GM23338 (cell line): ENCODE measurements at regions not wholly inside any gene's neighbourhood (a gene's known extent, or its start where the extent isn't known, plus 50 kb on each side); places are given as distances from the start of the nearest gene placed in this dataset.

Experiments used
- ATAC-seq: fragments of 200-7000 bp; cut with Tn5 transposase; 3 replicates; pipeline ENCODE4 v1.9.1; 2020
- DNase-seq: peaks from one replicate; pipeline ENCODE4 v3.0.0-alpha.2; 2015; ENCODE audit warnings: low spot score
- H2AFZ ChIP-seq: fragments of 200-600 bp; sonication (generic); 2 replicates; pipeline ENCODE4 v1.8.0; 2016; ENCODE audit warnings: antibody characterized with exemption, mild to moderate bottlenecking, moderate library complexity
- H3F3A ChIP-seq: fragments of 200-600 bp; sonication (generic); replicated peaks from 2 replicates; pipeline ENCODE4 v1.8.0; 2017; ENCODE audit warnings: antibody characterized with exemption, mixed run types, low read depth
- H3K27ac ChIP-seq: fragments of 200-600 bp; sonication (generic); 2 replicates; pipeline ENCODE4 v1.6.1; 2016; ENCODE audit warnings: low read depth
- H3K27me3 ChIP-seq: fragments of 200-600 bp; sonication (generic); 2 replicates; pipeline ENCODE4 v1.8.0; 2016; ENCODE audit warnings: mild to moderate bottlenecking, mixed run types, moderate library complexity; ENCODE audit not compliant: insufficient read depth
- H3K36me3 ChIP-seq: fragments of 200-600 bp; sonication (generic); 2 replicates; pipeline ENCODE4 v1.8.0; 2016; ENCODE audit warnings: mild to moderate bottlenecking; ENCODE audit not compliant: insufficient read depth
- H3K4me1 ChIP-seq: fragments of 200-600 bp; sonication (generic); 2 replicates; pipeline ENCODE4 v1.8.0; 2016; ENCODE audit warnings: mild to moderate bottlenecking, moderate library complexity; ENCODE audit not compliant: insufficient read depth
- H3K4me2 ChIP-seq: fragments of 200-600 bp; sonication (generic); 2 replicates; pipeline ENCODE4 v1.7.1; 2017; ENCODE audit warnings: mixed run types
- H3K4me3 ChIP-seq: fragments of 200-600 bp; sonication (generic); 2 replicates; pipeline ENCODE4 v1.6.1; 2016; ENCODE audit warnings: mixed run types
- H3K79me2 ChIP-seq: fragments of 200-600 bp; sonication (generic); replicated peaks from 2 replicates; pipeline ENCODE4 v1.8.0; 2017; ENCODE audit warnings: mild to moderate bottlenecking; ENCODE audit not compliant: insufficient read depth
- H3K9me2 ChIP-seq: fragments of 200-600 bp; sonication (generic); 2 replicates; pipeline ENCODE4 v1.8.0; 2017; ENCODE audit not compliant: insufficient read depth
- H4K20me1 ChIP-seq: fragments of 200-600 bp; sonication (generic); replicated peaks from 2 replicates; pipeline ENCODE4 v1.8.0; 2017; ENCODE audit warnings: mild to moderate bottlenecking; ENCODE audit not compliant: insufficient read depth
- H3K27ac Mint-ChIP-seq: 2 replicates; pipeline ENCODE4 v1.8.0; 2020; ENCODE audit warnings: inconsistent platforms, mild to moderate bottlenecking, moderate library complexity, mixed read lengths
- H3K27me3 Mint-ChIP-seq: 3 replicates; pipeline ENCODE4 v1.8.0; 2022; ENCODE audit warnings: low read depth, mild to moderate bottlenecking, moderate library complexity, mixed read lengths, inconsistent platforms; ENCODE audit not compliant: insufficient read depth, poor library complexity
- H3K36me3 Mint-ChIP-seq: 3 replicates; pipeline ENCODE4 v1.8.0; 2021; ENCODE audit warnings: low read depth, mild to moderate bottlenecking, inconsistent platforms, moderate library complexity, mixed read lengths
- H3K4me1 Mint-ChIP-seq: 3 replicates; pipeline ENCODE4 v1.8.0; 2020; ENCODE audit warnings: mild to moderate bottlenecking, inconsistent platforms, mixed read lengths
- H3K4me3 Mint-ChIP-seq: 3 replicates; pipeline ENCODE4 v1.8.0; 2021; ENCODE audit warnings: moderate library complexity, mild to moderate bottlenecking, inconsistent platforms, mixed read lengths
- H3K9me3 Mint-ChIP-seq: 3 replicates; pipeline ENCODE4 v1.8.0; 2020; ENCODE audit warnings: moderate library complexity, mild to moderate bottlenecking, inconsistent platforms, mixed read lengths
- CREB1 ChIP-seq: fragments of 250-450 bp; sonication (Bioruptor Pico); IDR thresholded peaks from 2 replicates; pipeline ENCODE4 v1.5.0; 2020; ENCODE audit warnings: low read depth, mild to moderate bottlenecking, moderate library complexity
- EZH2 ChIP-seq: fragments of 200-600 bp; sonication (generic); IDR thresholded peaks from one replicate; pipeline ENCODE4 v1.8.0; 2017; ENCODE audit warnings: antibody characterized with exemption, mild to moderate bottlenecking, low read depth; ENCODE audit not compliant: unreplicated experiment
- JUNB ChIP-seq: IDR thresholded peaks from one replicate; pipeline ENCODE4 v1.6.1; 2016; ENCODE audit warnings: antibody characterized with exemption; ENCODE audit not compliant: unreplicated experiment
- NANOG ChIP-seq: IDR thresholded peaks from 2 replicates; pipeline ENCODE4 v1.6.1; 2016; ENCODE audit warnings: antibody characterized with exemption, borderline replicate concordance
- POLR2AphosphoS5 ChIP-seq: IDR thresholded peaks from 2 replicates; pipeline ENCODE4 v1.6.1; 2016; ENCODE audit warnings: antibody characterized with exemption, low read depth
- REST ChIP-seq: IDR thresholded peaks from one replicate; pipeline ENCODE4 v1.6.1; 2018; ENCODE audit warnings: antibody characterized with exemption; ENCODE audit not compliant: unreplicated experiment
- STAT1 ChIP-seq: IDR thresholded peaks from one replicate; pipeline ENCODE4 v1.6.1; 2016; ENCODE audit warnings: antibody characterized with exemption; ENCODE audit not compliant: unreplicated experiment
- ZNF114 ChIP-seq: fragments of 250-450 bp; sonication (Bioruptor Pico); IDR thresholded peaks from 2 replicates; pipeline ENCODE4 v1.5.0; 2020; ENCODE audit warnings: mild to moderate bottlenecking, moderate library complexity
- TF ChIP-seq, protein P1 (sequence below): fragments of 250-450 bp; sonication (Bioruptor Pico); IDR thresholded peaks from 2 replicates; pipeline ENCODE4 v1.5.0; 2020; ENCODE audit warnings: mild to moderate bottlenecking, moderate library complexity
- TF ChIP-seq, protein P2 (sequence below), 2 experiments: fragments of 200-600 bp in 1 of 2; sonication (generic) in 1 of 2; conservative IDR thresholded peaks; 2 replicates each; pipeline versions ENCODE4 v1.5.1 to v1.6.1; 2016 to 2017; ENCODE audit warnings: antibody characterized with exemption in 2 of 2, low read depth in 2 of 2, mild to moderate bottlenecking in 2 of 2, moderate library complexity in 1 of 2

- Histone ChIP-seq H3F3A (no peaks in the 10 kb centered on the region), H3K4me3 (no peak overlapping the region), H2AFZ (no peak overlapping the region), H3K79me2 (no peaks in the 10 kb centered on the region), H3K36me3 (no peaks in the 10 kb centered on the region), H3K27ac (no peak overlapping the region), H3K27me3 (no peaks in the 10 kb centered on the region), H3K9me2 (no peaks in the 10 kb centered on the region), H3K4me2 (no peak overlapping the region), H4K20me1 (no peaks in the 10 kb centered on the region), H3K4me1 (no peaks in the 10 kb centered on the region)
- Mint-ChIP-seq H3K27ac (no peak overlapping the region), H3K4me1 (no peaks in the 10 kb centered on the region), H3K9me3 (no peaks in the 10 kb centered on the region; the same call in 2 of the 3 replicates), H3K27me3 (peaks cover 4% of the 10 kb centered on the region), H3K36me3 (no peaks in the 10 kb centered on the region), H3K4me3 (no peak overlapping the region)
- DNase-seq: no peak
- no peak for ATAC-seq
- no peak for TF ChIP-seq JUNB
- no peak for TF ChIP-seq POLR2AphosphoS5
- TF ChIP-seq ZNF114: no peak
- TF ChIP-seq STAT1: no peak
- TF ChIP-seq, protein P1, sequence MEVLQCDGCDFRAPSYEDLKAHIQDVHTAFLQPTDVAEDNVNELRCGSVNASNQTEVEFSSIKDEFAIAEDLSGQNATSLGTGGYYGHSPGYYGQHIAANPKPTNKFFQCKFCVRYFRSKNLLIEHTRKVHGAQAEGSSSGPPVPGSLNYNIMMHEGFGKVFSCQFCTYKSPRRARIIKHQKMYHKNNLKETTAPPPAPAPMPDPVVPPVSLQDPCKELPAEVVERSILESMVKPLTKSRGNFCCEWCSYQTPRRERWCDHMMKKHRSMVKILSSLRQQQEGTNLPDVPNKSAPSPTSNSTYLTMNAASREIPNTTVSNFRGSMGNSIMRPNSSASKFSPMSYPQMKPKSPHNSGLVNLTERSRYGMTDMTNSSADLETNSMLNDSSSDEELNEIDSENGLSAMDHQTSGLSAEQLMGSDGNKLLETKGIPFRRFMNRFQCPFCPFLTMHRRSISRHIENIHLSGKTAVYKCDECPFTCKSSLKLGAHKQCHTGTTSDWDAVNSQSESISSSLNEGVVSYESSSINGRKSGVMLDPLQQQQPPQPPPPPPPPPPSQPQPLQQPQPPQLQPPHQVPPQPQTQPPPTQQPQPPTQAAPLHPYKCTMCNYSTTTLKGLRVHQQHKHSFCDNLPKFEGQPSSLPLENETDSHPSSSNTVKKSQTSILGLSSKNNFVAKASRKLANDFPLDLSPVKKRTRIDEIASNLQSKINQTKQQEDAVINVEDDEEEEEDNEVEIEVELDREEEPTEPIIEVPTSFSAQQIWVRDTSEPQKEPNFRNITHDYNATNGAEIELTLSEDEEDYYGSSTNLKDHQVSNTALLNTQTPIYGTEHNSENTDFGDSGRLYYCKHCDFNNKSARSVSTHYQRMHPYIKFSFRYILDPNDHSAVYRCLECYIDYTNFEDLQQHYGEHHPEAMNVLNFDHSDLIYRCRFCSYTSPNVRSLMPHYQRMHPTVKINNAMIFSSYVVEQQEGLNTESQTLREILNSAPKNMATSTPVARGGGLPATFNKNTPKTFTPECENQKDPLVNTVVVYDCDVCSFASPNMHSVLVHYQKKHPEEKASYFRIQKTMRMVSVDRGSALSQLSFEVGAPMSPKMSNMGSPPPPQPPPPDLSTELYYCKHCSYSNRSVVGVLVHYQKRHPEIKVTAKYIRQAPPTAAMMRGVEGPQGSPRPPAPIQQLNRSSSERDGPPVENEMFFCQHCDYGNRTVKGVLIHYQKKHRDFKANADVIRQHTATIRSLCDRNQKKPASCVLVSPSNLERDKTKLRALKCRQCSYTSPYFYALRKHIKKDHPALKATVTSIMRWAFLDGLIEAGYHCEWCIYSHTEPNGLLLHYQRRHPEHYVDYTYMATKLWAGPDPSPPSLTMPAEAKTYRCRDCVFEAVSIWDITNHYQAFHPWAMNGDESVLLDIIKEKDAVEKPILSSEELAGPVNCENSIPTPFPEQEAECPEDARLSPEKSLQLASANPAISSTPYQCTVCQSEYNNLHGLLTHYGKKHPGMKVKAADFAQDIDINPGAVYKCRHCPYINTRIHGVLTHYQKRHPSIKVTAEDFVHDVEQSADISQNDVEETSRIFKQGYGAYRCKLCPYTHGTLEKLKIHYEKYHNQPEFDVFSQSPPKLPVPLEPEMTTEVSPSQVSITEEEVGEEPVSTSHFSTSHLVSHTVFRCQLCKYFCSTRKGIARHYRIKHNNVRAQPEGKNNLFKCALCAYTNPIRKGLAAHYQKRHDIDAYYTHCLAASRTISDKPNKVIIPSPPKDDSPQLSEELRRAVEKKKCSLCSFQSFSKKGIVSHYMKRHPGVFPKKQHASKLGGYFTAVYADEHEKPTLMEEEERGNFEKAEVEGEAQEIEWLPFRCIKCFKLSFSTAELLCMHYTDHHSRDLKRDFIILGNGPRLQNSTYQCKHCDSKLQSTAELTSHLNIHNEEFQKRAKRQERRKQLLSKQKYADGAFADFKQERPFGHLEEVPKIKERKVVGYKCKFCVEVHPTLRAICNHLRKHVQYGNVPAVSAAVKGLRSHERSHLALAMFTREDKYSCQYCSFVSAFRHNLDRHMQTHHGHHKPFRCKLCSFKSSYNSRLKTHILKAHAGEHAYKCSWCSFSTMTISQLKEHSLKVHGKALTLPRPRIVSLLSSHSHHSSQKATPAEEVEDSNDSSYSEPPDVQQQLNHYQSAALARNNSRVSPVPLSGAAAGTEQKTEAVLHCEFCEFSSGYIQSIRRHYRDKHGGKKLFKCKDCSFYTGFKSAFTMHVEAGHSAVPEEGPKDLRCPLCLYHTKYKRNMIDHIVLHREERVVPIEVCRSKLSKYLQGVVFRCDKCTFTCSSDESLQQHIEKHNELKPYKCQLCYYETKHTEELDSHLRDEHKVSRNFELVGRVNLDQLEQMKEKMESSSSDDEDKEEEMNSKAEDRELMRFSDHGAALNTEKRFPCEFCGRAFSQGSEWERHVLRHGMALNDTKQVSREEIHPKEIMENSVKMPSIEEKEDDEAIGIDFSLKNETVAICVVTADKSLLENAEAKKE (CRISPR knock-in tag): no peak
Observed at GRCh38 chr9:134231330-134231745, 67.0 kb upstream of the RNU6ATAC start.

DNA sequence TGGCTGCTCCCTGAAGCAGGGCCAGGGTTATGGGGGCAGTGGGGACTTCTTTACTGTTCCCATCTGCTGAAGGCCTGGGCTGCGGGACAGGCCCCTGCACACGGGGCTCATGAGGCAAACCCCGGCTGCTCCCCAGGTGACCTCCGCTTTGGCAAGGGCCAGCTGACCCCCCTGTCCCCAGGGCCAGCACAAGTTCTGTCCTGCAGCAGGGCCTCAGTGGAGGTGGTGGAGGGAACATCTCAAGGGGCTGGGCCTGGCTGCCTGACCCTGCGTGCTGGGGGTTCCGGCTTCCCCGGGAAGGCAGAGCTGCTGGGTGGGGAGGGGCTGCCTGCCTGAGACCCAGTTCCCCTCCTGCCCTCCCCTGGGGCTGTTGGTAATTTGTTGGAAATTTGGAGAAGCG, 67.4 kb upstream of the RNU6ATAC start:
- Histone ChIP-seq H3K4me1 (no peaks in the 10 kb centered on the region), H3K4me2 (no peak overlapping the region), H3K36me3 (no peaks in the 10 kb centered on the region), H3K4me3 (no peak overlapping the region), H2AFZ (no peak overlapping the region), H3F3A (no peaks in the 10 kb centered on the region), H3K9me2 (no peaks in the 10 kb centered on the region), H3K79me2 (no peaks in the 10 kb centered on the region), H3K27ac (no peak overlapping the region), H3K27me3 (no peaks in the 10 kb centered on the region), H4K20me1 (no peaks in the 10 kb centered on the region)
- Mint-ChIP-seq H3K36me3 (no peaks in the 10 kb centered on the region), H3K4me1 (no peaks in the 10 kb centered on the region), H3K4me3 (no peak overlapping the region), H3K27me3 (peaks cover 4% of the 10 kb centered on the region), H3K9me3 (no peaks in the 10 kb centered on the region; the same call in 2 of the 3 replicates), H3K27ac (no peak overlapping the region)
- DNase-seq: no peak
- TF ChIP-seq, protein P2, sequence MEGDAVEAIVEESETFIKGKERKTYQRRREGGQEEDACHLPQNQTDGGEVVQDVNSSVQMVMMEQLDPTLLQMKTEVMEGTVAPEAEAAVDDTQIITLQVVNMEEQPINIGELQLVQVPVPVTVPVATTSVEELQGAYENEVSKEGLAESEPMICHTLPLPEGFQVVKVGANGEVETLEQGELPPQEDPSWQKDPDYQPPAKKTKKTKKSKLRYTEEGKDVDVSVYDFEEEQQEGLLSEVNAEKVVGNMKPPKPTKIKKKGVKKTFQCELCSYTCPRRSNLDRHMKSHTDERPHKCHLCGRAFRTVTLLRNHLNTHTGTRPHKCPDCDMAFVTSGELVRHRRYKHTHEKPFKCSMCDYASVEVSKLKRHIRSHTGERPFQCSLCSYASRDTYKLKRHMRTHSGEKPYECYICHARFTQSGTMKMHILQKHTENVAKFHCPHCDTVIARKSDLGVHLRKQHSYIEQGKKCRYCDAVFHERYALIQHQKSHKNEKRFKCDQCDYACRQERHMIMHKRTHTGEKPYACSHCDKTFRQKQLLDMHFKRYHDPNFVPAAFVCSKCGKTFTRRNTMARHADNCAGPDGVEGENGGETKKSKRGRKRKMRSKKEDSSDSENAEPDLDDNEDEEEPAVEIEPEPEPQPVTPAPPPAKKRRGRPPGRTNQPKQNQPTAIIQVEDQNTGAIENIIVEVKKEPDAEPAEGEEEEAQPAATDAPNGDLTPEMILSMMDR (conservative IDR thresholded peaks at IDR 0.05; ENCODE audit: low read depth in 2 of 2): no peak
- TF ChIP-seq REST (no peak), CREB1 (no peak), EZH2 (no peak), ZNF114 (no peak), JUNB (no peak), NANOG (no peak), POLR2AphosphoS5 (no peak)
- ATAC-seq: no peak
